K562 (cell line): ENCODE measurements at regions not wholly inside any gene's neighbourhood (a gene's known extent, or its start where the extent isn't known, plus 50 kb on each side); places are given as distances from the start of the nearest gene placed in this dataset.

Experiments used
- ATAC-seq: fragments of 200-7000 bp; cut with Tn5 transposase; 3 replicates; pipeline ENCODE4 v1.9.1; 2020; ENCODE audit warnings: moderate library complexity
- BruUV-seq: library from RNA; stranded (reverse); fragments of 400-500 nt; replicated peaks from 2 replicates; lab custom pipeline; 2021; lab: Mats Ljungman, UMichigan
- CTCF ChIA-PET: fragments of 300-600 bp; formaldehyde crosslinking; extraction: SDS; loops from one replicate; lab custom pipeline; 2021; ENCODE audit warnings: low intra/inter-chr PET ratio; lab: Yijun Ruan, JAX
- POLR2A ChIA-PET: fragments of 300-600, 350-650 bp; sonication (Branson Sonifier 250); formaldehyde crosslinking; extraction: SDS; loops from one replicate; lab custom pipeline; 2021; ENCODE audit warnings: antibody characterized with exemption, inconsistent platforms; lab: Yijun Ruan, JAX
- DNase-seq, 4 experiments: peaks; one replicate each; pipeline versions ENCODE4 v3.0.0 to v3.0.0-alpha.2; 2011 to 2018; ENCODE audit warnings: low spot score in 3 of 4, mixed read lengths in 3 of 4; ENCODE audit errors: extremely low read depth in 1 of 4
- FAIRE-seq: peaks from 2 replicates; lab custom pipeline; 2011; peaks lifted over from hg19 to GRCh38; lab: Jason Lieb, UNC
- H2AFZ ChIP-seq: 2 replicates; pipeline ENCODE4 v1.6.0; 2011; ENCODE audit warnings: low read depth, low read length, control low read depth, inconsistent platforms
- H3K27ac ChIP-seq: fragments of 200-600 bp; 3 replicates; pipeline ENCODE4 v1.8.0; 2011; ENCODE audit warnings: low read depth, mild to moderate bottlenecking, control low read depth, inconsistent platforms, low read length, moderate library complexity, mixed read lengths; ENCODE audit errors: extremely low read depth
- H3K27me3 ChIP-seq, 2 experiments: fragments of 300-600 bp in 1 of 2; 2 replicates in 1 of 2; 3 replicates in 1 of 2; pipeline versions ENCODE4 v1.6.0 to v1.8.0; 2011; ENCODE audit warnings: inconsistent platforms in 2 of 2, low read length in 2 of 2, mild to moderate bottlenecking in 1 of 2, mixed read lengths in 1 of 2, moderate library complexity in 1 of 2; ENCODE audit not compliant: control insufficient read depth in 2 of 2, insufficient read depth in 2 of 2
- H3K36me3 ChIP-seq: fragments of 300-600 bp; 3 replicates; pipeline ENCODE4 v1.8.0; 2011; ENCODE audit warnings: mild to moderate bottlenecking, low read length, inconsistent platforms; ENCODE audit not compliant: control insufficient read depth, insufficient read depth
- H3K4me1 ChIP-seq, 2 experiments: fragments of 200-600 bp in 1 of 2; replicated peaks in 1 of 2; 2 replicates in 1 of 2; 3 replicates in 1 of 2; pipeline versions ENCODE4 v1.5.1 to v1.8.0; 2011; ENCODE audit warnings: inconsistent platforms in 2 of 2, low read length in 2 of 2, mild to moderate bottlenecking in 1 of 2, mixed read lengths in 1 of 2, moderate library complexity in 1 of 2; ENCODE audit not compliant: control insufficient read depth in 2 of 2, insufficient read depth in 2 of 2
- H3K4me2 ChIP-seq: 2 replicates; pipeline ENCODE4 v1.6.1; 2011; ENCODE audit warnings: low read length, control low read depth, inconsistent platforms, mixed read lengths; ENCODE audit not compliant: insufficient read depth
- H3K4me3 ChIP-seq: fragments of 200-600 bp; sonication (generic), shearing (Covaris generic); 2 replicates; pipeline ENCODE4 v1.5.1; 2016; ENCODE audit warnings: control low read depth, inconsistent platforms
- H3K79me2 ChIP-seq: fragments of 200-600 bp; 3 replicates; pipeline ENCODE4 v1.8.0; 2011; ENCODE audit warnings: low read length, inconsistent platforms; ENCODE audit not compliant: control insufficient read depth, insufficient read depth
- H3K9ac ChIP-seq, 2 experiments: 2 replicates each; pipeline versions ENCODE4 v1.6.0 to v1.6.1; 2011; ENCODE audit warnings: low read depth in 2 of 2, low read length in 2 of 2, control low read depth in 1 of 2, inconsistent platforms in 1 of 2, mild to moderate bottlenecking in 1 of 2, mixed read lengths in 1 of 2; ENCODE audit not compliant: insufficient read depth in 1 of 2
- H3K9me1 ChIP-seq: one replicate; pipeline ENCODE4 v1.6.0; 2011; ENCODE audit warnings: inconsistent platforms, mild to moderate bottlenecking, low read length, moderate library complexity; ENCODE audit not compliant: control insufficient read depth, insufficient read depth
- H3K9me3 ChIP-seq: replicated peaks from 2 replicates; pipeline ENCODE4 v1.5.1; 2011; ENCODE audit warnings: low read depth, low read length, inconsistent platforms; ENCODE audit not compliant: control insufficient read depth, insufficient read depth
- H4K20me1 ChIP-seq: replicated peaks from 2 replicates; pipeline ENCODE4 v1.6.1; 2011; ENCODE audit warnings: low read length, inconsistent platforms, mixed read lengths; ENCODE audit not compliant: control insufficient read depth, insufficient read depth
- KDM1A ChIP-seq, 2 experiments: fragments of 450-650 bp; IDR thresholded peaks; 2 replicates each; pipeline ENCODE4 v1.6.1; 2016; ENCODE audit warnings: mild to moderate bottlenecking in 2 of 2
- PHF20 ChIP-seq: fragments of 450-650 bp; IDR thresholded peaks from 2 replicates; pipeline ENCODE4 v1.6.1; 2018; ENCODE audit not compliant: partially characterized antibody
- PTBP1 ChIP-seq: fragments of 200-400 bp; formaldehyde crosslinking; IDR thresholded peaks from 2 replicates; pipeline ENCODE4 v1.6.1; 2017; ENCODE audit warnings: low read depth, low read length
- RFX5 ChIP-seq: IDR thresholded peaks from 2 replicates; pipeline ENCODE4 v1.6.1; 2011; ENCODE audit warnings: low read depth, mild to moderate bottlenecking, improper control_type of control experiment, low read length
- SREBF2 ChIP-seq: sonication (generic); formaldehyde crosslinking; IDR thresholded peaks from 2 replicates; pipeline ENCODE4 v1.4.0; 2020; ENCODE audit warnings: mild to moderate bottlenecking, missing genetic modification reagents
- ZNF408 ChIP-seq: fragments of 250-450 bp; sonication (Bioruptor Pico); IDR thresholded peaks from 2 replicates; pipeline ENCODE4 v1.4.0; 2020; ENCODE audit warnings: low read depth, mild to moderate bottlenecking, moderate library complexity
- ZNF507 ChIP-seq: conservative IDR thresholded peaks from 2 replicates; pipeline ENCODE4 v1.6.1; 2017; ENCODE audit warnings: missing genetic modification characterization, missing compliant biosample characterization
- ZNF79 ChIP-seq: fragments of 250-450 bp; sonication (Bioruptor Pico); IDR thresholded peaks from 2 replicates; pipeline ENCODE4 v1.4.0; 2020; ENCODE audit warnings: low read depth, mild to moderate bottlenecking, moderate library complexity
- WGBS: fragments of 100-300 bp; shearing (Covaris generic); methylation state at CpG from one replicate; pipeline ENCODE4 v1.1.6; 2016; ENCODE audit warnings: low coverage, mixed read lengths; ENCODE audit not compliant: insufficient coverage; ENCODE audit errors: missing lambda C conversion rate; 5-methylcytosine and 5-hydroxymethylcytosine counted together
- in situ Hi-C: fragments of 300-500 bp; cut with MboI; formaldehyde crosslinking; loops from 4 replicates; pipeline ENCODE4 v1.15.0; 2018; ENCODE audit warnings: inconsistent platforms, mixed read lengths
- intact Hi-C: fragments of 100-400 bp; cut with micrococcal nuclease; formaldehyde crosslinking; loops from 2 replicates; pipeline ENCODE4 v1.14.2; 2022
- TF ChIP-seq, protein P1 (sequence below): fragments of 450-650 bp; IDR thresholded peaks from 2 replicates; pipeline ENCODE4 v1.6.1; 2017; ENCODE audit warnings: antibody characterized with exemption, mild to moderate bottlenecking
- TF ChIP-seq, protein P2 (sequence below), 2 experiments: fragments of 450-650 bp; IDR thresholded peaks; 2 replicates each; pipeline ENCODE4 v1.6.1; 2018; ENCODE audit warnings: mild to moderate bottlenecking in 2 of 2, low read depth in 1 of 2; ENCODE audit not compliant: partially characterized antibody in 2 of 2
- TF ChIP-seq, protein P3 (sequence below): IDR thresholded peaks from 2 replicates; pipeline ENCODE4 v1.6.1; 2011; ENCODE audit warnings: borderline replicate concordance, low read depth, mild to moderate bottlenecking, moderate library complexity, low read length; ENCODE audit not compliant: insufficient read depth, poor library complexity, severe bottlenecking

DNA sequence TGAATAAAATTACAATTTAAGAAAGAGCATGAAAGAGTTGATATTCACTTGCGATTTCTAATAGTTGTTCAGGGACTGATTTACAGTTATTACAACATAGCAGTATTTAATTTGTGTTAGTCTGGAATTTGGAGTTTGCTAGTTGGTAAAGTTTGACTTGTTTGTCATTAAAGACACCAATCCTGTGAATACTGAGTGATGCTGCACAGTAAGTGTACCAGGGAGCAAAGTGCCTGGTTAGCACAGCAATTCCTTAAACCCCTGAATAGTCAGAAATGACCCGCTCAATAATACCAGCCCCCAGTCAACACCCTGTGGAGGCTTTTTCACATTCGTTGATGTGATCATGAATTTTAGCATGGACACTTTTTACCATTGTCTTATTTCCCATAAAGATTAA, 122.2 kb upstream of the GC start:
- FAIRE-seq (no peak), ATAC-seq (no peak), DNase-seq (no peak)
- Histone ChIP-seq H3K4me2 (no peak overlapping the region), H3K9me3 (no peaks in the 10 kb centered on the region), H3K27me3 (no peaks in the 10 kb centered on the region), H4K20me1 (no peaks in the 10 kb centered on the region), H3K36me3 (no peaks in the 10 kb centered on the region), H3K9me1 (no peaks in the 10 kb centered on the region), H3K27ac (no peak overlapping the region), H3K4me1 (no peaks in the 10 kb centered on the region), H3K9ac (no peak overlapping the region), H2AFZ (no peak overlapping the region), H3K4me3 (no peak overlapping the region), H3K79me2 (no peaks in the 10 kb centered on the region)
- intact Hi-C loops, result no loop called here
- BruUV-seq, result no TSS peak
- in situ Hi-C loops, result no loop called here
- POLR2A ChIA-PET, result no interaction called here
- WGBS, result 15% methylated on average over 3 of the region's 3 CpGs
- CTCF ChIA-PET, result no interaction called here
- TF ChIP-seq, protein P1, sequence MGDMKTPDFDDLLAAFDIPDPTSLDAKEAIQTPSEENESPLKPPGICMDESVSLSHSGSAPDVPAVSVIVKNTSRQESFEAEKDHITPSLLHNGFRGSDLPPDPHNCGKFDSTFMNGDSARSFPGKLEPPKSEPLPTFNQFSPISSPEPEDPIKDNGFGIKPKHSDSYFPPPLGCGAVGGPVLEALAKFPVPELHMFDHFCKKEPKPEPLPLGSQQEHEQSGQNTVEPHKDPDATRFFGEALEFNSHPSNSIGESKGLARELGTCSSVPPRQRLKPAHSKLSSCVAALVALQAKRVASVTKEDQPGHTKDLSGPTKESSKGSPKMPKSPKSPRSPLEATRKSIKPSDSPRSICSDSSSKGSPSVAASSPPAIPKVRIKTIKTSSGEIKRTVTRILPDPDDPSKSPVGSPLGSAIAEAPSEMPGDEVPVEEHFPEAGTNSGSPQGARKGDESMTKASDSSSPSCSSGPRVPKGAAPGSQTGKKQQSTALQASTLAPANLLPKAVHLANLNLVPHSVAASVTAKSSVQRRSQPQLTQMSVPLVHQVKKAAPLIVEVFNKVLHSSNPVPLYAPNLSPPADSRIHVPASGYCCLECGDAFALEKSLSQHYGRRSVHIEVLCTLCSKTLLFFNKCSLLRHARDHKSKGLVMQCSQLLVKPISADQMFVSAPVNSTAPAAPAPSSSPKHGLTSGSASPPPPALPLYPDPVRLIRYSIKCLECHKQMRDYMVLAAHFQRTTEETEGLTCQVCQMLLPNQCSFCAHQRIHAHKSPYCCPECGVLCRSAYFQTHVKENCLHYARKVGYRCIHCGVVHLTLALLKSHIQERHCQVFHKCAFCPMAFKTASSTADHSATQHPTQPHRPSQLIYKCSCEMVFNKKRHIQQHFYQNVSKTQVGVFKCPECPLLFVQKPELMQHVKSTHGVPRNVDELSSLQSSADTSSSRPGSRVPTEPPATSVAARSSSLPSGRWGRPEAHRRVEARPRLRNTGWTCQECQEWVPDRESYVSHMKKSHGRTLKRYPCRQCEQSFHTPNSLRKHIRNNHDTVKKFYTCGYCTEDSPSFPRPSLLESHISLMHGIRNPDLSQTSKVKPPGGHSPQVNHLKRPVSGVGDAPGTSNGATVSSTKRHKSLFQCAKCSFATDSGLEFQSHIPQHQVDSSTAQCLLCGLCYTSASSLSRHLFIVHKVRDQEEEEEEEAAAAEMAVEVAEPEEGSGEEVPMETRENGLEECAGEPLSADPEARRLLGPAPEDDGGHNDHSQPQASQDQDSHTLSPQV, result no peak
- TF ChIP-seq PTBP1, result no peak
- no peak for TF ChIP-seq KDM1A (IDR thresholded peaks at IDR 0.05)
- TF ChIP-seq, protein P2, sequence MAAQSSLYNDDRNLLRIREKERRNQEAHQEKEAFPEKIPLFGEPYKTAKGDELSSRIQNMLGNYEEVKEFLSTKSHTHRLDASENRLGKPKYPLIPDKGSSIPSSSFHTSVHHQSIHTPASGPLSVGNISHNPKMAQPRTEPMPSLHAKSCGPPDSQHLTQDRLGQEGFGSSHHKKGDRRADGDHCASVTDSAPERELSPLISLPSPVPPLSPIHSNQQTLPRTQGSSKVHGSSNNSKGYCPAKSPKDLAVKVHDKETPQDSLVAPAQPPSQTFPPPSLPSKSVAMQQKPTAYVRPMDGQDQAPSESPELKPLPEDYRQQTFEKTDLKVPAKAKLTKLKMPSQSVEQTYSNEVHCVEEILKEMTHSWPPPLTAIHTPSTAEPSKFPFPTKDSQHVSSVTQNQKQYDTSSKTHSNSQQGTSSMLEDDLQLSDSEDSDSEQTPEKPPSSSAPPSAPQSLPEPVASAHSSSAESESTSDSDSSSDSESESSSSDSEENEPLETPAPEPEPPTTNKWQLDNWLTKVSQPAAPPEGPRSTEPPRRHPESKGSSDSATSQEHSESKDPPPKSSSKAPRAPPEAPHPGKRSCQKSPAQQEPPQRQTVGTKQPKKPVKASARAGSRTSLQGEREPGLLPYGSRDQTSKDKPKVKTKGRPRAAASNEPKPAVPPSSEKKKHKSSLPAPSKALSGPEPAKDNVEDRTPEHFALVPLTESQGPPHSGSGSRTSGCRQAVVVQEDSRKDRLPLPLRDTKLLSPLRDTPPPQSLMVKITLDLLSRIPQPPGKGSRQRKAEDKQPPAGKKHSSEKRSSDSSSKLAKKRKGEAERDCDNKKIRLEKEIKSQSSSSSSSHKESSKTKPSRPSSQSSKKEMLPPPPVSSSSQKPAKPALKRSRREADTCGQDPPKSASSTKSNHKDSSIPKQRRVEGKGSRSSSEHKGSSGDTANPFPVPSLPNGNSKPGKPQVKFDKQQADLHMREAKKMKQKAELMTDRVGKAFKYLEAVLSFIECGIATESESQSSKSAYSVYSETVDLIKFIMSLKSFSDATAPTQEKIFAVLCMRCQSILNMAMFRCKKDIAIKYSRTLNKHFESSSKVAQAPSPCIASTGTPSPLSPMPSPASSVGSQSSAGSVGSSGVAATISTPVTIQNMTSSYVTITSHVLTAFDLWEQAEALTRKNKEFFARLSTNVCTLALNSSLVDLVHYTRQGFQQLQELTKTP (IDR thresholded peaks at IDR 0.05; ENCODE audit: low read depth in 1 of 2, partially characterized antibody in 2 of 2), result no peak
- TF ChIP-seq SREBF2 (CRISPR knock-in tag), result no peak
- TF ChIP-seq, protein P3, sequence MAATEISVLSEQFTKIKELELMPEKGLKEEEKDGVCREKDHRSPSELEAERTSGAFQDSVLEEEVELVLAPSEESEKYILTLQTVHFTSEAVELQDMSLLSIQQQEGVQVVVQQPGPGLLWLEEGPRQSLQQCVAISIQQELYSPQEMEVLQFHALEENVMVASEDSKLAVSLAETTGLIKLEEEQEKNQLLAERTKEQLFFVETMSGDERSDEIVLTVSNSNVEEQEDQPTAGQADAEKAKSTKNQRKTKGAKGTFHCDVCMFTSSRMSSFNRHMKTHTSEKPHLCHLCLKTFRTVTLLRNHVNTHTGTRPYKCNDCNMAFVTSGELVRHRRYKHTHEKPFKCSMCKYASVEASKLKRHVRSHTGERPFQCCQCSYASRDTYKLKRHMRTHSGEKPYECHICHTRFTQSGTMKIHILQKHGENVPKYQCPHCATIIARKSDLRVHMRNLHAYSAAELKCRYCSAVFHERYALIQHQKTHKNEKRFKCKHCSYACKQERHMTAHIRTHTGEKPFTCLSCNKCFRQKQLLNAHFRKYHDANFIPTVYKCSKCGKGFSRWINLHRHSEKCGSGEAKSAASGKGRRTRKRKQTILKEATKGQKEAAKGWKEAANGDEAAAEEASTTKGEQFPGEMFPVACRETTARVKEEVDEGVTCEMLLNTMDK, result no peak
- no peak for TF ChIP-seq PHF20
- no peak for TF ChIP-seq ZNF507 (tag)
- no peak for TF ChIP-seq RFX5
- TF ChIP-seq ZNF408 (CRISPR knock-in tag), result no peak
- TF ChIP-seq ZNF79 (CRISPR knock-in tag), result no peak
